ENCODE measurements at regions not wholly inside any gene's neighbourhood (a gene's known extent, or its start where the extent isn't known, plus 50 kb on each side); places are given as distances from the start of the nearest gene placed in this dataset.
A peak's percentile ranks its signal among the peaks of the same experiment; 100 is the strongest.

DNA sequence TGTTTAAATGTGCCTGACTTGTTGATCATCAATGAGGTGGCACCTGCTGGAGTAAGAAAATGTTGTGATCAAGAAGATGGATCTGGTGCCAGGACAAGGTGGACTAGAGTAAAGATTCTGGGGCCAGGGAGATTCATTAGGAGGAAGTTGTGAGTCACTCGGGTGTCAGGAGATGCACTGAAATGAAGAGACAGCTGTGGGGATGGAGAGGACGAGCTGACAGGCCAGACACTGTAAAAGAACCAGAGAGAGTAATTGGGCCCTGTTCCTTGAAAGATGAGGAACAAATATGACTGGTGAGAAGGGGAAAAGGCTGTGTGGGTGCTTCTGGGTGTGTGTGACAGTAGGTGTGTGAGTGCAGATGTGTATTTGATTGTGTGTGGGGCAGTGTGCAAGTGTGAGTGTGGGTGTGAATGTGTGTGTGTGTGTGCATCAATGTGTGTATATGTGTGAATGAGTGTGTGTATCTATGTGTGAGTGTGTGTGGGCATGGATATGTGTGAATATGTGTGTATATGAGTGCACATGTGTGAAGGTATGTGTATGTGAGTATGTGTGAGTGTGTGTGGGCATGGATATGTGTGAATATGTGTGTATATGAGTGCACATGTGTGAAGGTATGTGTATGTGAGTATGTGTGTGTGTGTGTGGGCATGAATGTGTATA is 260.5 kb downstream of the RFC3 start:
- no peak for DNase-seq (ENCODE audit: low read depth, low spot score)
- no peak overlapping the region for H3K27ac ChIP-seq

DNA sequence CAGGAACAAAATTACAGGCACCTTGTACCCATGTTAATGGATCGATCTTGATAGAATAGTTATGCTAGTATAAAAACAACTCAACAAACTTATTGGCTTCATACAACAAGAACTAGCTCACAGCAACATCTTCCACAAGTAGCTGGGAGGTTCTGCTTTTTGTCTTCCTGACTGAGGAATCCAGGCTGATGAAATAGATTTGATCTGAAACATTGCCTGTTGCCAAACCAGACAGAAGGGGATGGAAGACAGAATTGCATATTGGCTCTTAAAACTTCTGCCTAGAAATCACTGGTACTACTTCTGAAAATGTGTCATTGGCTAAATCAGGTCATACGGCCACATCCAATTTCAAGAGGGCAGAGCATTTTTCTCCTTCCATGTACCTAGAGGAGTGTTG is 267.3 kb downstream of the RFC3 start:
- H3K27ac ChIP-seq, result no peak overlapping the region
- DNase-seq (ENCODE audit: low read depth, low spot score), result no peak

- H3K27ac ChIP-seq, result no peak overlapping the region
Observed at GRCh38 chr13:34086281-34086680, 268.3 kb downstream of the RFC3 start.

DNA sequence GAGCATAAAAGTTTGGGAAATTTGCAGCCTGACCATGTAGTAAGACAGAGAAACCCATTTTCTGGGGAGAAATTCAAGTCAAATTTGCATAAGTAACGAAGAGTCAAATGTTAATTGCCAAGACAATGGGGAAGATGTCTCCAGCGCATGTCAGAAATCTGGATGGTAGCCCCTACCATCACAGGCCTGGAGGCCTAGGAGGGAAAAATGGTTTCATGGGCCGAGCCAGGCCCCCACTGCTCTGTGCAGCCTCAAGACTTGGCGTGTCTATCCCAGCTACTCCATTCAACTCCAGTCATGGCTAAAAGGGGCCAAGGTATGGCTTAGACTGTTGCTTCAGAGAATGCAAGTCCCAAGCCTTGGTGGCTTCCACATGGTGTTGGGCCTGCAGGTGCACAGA is 269.8 kb downstream of the RFC3 start:
- H3K27ac ChIP-seq, result no peak overlapping the region
- no peak for DNase-seq (ENCODE audit: low read depth, low spot score)

More at GRCh38 chr13:34086281-34086680, 268.3 kb downstream of the RFC3 start:
- no peak for DNase-seq (ENCODE audit: low read depth, low spot score)

DNA sequence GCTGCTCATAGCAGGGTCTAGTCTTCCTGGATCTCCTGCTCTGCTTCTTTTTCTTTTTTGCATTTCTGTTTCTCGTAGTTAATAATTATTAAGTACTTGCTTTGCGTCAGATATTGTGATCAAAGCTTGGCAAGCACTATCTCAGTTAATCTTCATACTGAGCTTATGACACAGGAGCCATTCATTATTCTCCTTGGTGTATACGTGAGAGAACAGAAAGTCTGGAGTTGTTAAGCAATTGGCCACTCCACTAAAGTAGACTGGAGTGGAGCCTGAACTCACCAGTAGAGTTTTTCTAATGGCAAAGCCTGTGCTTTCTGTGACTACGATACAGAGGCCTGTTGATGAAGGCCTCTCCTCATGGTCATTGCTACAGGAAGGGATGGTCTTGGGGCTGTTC is 285.9 kb downstream of the RFC3 start:
- no peak overlapping the region for H3K27ac ChIP-seq
- no peak for DNase-seq (ENCODE audit: low read depth, low spot score)

GRCh38 chr13:34104853-34105252 is 286.9 kb downstream of the RFC3 start:
- DNase-seq (ENCODE audit: low read depth, low spot score), result no peak
- H3K27ac ChIP-seq, result no peak overlapping the region

- no peak for DNase-seq (ENCODE audit: low read depth, low spot score)
- peak overlapping the region; percentile 46 for H3K27ac ChIP-seq
Observed at GRCh38 chr13:34107806-34108205, 289.9 kb downstream of the RFC3 start.

- peak overlapping the region; percentile 46 for H3K27ac ChIP-seq
- DNase-seq (ENCODE audit: low read depth, low spot score), result no peak
Observed at GRCh38 chr13:34108410-34108809, 290.5 kb downstream of the RFC3 start.

DNA sequence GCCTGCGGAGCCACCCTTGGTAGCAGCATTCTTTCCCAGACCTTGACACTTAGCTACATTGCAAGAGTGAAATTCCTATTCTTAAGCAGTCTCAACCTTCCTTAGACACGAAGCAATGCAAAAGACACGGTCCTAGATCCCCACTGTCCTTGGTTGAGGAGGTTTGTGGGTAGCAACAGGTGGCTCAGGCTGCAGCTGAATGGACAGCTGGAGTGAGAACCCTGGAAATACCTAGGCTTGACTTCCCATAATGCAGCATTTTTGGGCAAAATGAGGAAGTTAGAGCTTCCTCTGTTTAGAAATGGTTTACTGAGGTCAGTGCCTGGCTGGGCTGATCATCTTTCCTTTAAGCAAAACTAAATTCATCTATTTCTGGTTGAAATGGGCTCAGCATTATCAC is 296.6 kb downstream of the RFC3 start:
- no peak overlapping the region for H3K27ac ChIP-seq
- no peak for DNase-seq (ENCODE audit: low read depth, low spot score)

- DNase-seq (ENCODE audit: low read depth, low spot score), result no peak
- no peak overlapping the region for H3K27ac ChIP-seq
Observed at GRCh38 chr13:34116651-34117050, 298.7 kb downstream of the RFC3 start.

- no peak for DNase-seq (ENCODE audit: low read depth, low spot score)
- no peak overlapping the region for H3K27ac ChIP-seq
Observed at GRCh38 chr13:34124666-34125306, 306.8 kb downstream of the RFC3 start.

GRCh38 chr13:34127523-34127922 is 309.6 kb downstream of the RFC3 start:
- no peak overlapping the region for H3K27ac ChIP-seq
- no peak for DNase-seq (ENCODE audit: low read depth, low spot score)

- no peak overlapping the region for H3K27ac ChIP-seq
- DNase-seq (ENCODE audit: low read depth, low spot score), result no peak
Observed at GRCh38 chr13:34128661-34129060, 310.7 kb downstream of the RFC3 start.

- H3K27ac ChIP-seq, result no peak overlapping the region
- DNase-seq (ENCODE audit: low read depth, low spot score), result no peak
Observed at GRCh38 chr13:34129436-34129835, 311.5 kb downstream of the RFC3 start.

GRCh38 chr13:34137200-34137599 is 319.3 kb downstream of the RFC3 start:
- DNase-seq (ENCODE audit: low read depth, low spot score), result no peak
- H3K27ac ChIP-seq, result no peak overlapping the region

DNA sequence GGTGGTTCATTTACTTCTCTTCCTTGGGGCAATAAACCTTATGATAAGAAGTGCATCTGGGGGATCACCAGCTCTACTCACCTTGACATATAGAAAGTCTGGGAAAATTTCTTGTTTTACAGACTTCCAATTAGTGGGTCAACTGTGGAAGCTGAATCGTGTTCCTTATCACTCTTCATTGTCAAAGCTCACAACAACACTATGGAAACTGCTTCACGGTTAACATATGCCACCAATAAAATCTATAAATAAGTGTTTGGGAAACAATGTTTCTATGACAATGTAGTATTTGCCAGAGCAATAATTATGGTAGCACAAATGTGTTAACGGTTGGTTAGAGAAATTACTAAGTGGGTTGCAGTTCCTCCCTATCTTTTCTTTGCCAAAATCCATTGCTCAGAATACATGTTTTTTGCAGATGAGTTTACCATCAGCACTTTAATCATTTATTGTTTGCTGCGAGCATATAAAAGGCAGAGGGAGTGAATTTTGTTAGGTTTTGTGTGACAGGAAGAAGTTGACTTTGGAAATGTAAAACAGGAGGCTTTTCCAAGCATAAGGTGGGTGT is 321.8 kb downstream of the RFC3 start:
- H3K27ac ChIP-seq, result no peak overlapping the region
- no peak for DNase-seq (ENCODE audit: low read depth, low spot score)

GRCh38 chr13:34143637-34144036 is 325.7 kb downstream of the RFC3 start:
- H3K27ac ChIP-seq, result no peak overlapping the region
- DNase-seq (ENCODE audit: low read depth, low spot score), result no peak

DNA sequence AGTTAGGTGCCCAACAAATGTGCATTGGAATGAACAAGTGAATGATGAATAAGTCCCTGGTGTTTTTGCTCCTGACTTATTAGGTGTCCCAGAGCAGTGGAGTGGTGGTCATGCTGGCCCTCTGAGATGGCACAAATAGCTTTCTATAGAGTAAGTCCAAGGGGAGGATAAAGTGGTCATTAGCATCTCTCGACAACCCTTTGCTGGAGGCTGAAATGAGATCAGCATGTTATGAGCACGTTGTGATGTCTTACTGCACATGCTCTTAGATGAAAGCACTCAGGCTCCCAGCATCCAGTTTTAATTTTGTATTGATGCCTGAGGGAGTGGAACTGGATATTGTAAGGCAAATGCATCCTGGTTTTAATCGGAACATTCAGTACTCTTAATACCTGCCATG is 326.2 kb downstream of the RFC3 start:
- no peak for DNase-seq (ENCODE audit: low read depth, low spot score)
- H3K27ac ChIP-seq, result no peak overlapping the region

GRCh38 chr13:34145061-34145460 is 327.1 kb downstream of the RFC3 start:
- DNase-seq (ENCODE audit: low read depth, low spot score), result no peak
- H3K27ac ChIP-seq, result no peak overlapping the region

GRCh38 chr13:34148359-34148758 is 330.4 kb downstream of the RFC3 start:
- no peak overlapping the region for H3K27ac ChIP-seq
- no peak for DNase-seq (ENCODE audit: low read depth, low spot score)

GRCh38 chr13:34151885-34152284 is 333.9 kb downstream of the RFC3 start:
- H3K27ac ChIP-seq, result no peak overlapping the region
- DNase-seq (ENCODE audit: low read depth, low spot score), result no peak

- H3K27ac ChIP-seq, result no peak overlapping the region
- DNase-seq (ENCODE audit: low read depth, low spot score), result no peak
Observed at GRCh38 chr13:34152409-34152808, 334.5 kb downstream of the RFC3 start.

Data from epithelial cell of prostate (primary cell).